Right lobe of liver (tissue), 6 donors: ENCODE measurements at regions not wholly inside any gene's neighbourhood (a gene's known extent, or its start where the extent isn't known, plus 50 kb on each side); places are given as distances from the start of the nearest gene placed in this dataset.

Source experiments
- ATAC-seq, 4 donors: fragments of 200-7000 bp; cut with Tn5 transposase; one replicate each; pipeline ENCODE4 v1.9.1; 2020; ENCODE audit warnings: mild to moderate bottlenecking in 4 of 4, moderate library complexity in 4 of 4
- DNase-seq, 3 donors: peaks; one replicate each; pipeline ENCODE4 v3.0.0-alpha.2; 2020
- H3K27ac ChIP-seq, 3 donors: fragments of 200-600 bp; one replicate each; pipeline ENCODE4 v1.8.0; 2022
- H3K27me3 ChIP-seq, 2 donors: fragments of 200-600 bp; one replicate each; pipeline ENCODE4 v1.8.0; 2022
- H3K36me3 ChIP-seq, 4 donors: fragments of 200-600 bp; sonication (generic) in 1 of 4; one replicate each; pipeline versions ENCODE4 v1.5.1 to v1.8.0; 2017 to 2022; ENCODE audit warnings: control low read depth in 1 of 4
- H3K4me1 ChIP-seq, 4 donors: fragments of 200-600 bp; sonication (generic) in 1 of 4; one replicate each; pipeline versions ENCODE4 v1.5.1 to v1.8.0; 2017 to 2022; ENCODE audit warnings: control low read depth in 1 of 4
- H3K4me3 ChIP-seq, 3 donors: fragments of 200-600 bp; one replicate each; pipeline ENCODE4 v1.8.0; 2022
- H3K9me3 ChIP-seq, 4 donors: fragments of 200-600 bp; sonication (generic) in 1 of 4; one replicate each; pipeline versions ENCODE4 v1.5.1 to v1.8.0; 2017 to 2022; ENCODE audit warnings: control low read depth in 1 of 4
- CTCF ChIP-seq, 4 donors: fragments of 200-600 bp in 3 of 4; fragments of 450-650 bp in 1 of 4; IDR thresholded peaks; one replicate each; pipeline versions ENCODE4 v1.5.1 to v1.8.0; 2016 to 2022; ENCODE audit warnings: antibody characterized with exemption in 4 of 4, mild to moderate bottlenecking in 2 of 4
- POLR2A ChIP-seq: fragments of 450-650 bp; IDR thresholded peaks from one replicate; pipeline ENCODE4 v1.6.1; 2017; ENCODE audit warnings: antibody characterized with exemption, mild to moderate bottlenecking
- WGBS: methylation state at CpG from one replicate; pipeline ENCODE4 v1.1.6; 2018; ENCODE audit warnings: low coverage, low lambda C conversion rate; ENCODE audit not compliant: insufficient coverage; ENCODE audit errors: missing lambda C conversion rate; 5-methylcytosine and 5-hydroxymethylcytosine counted together
- intact Hi-C, 2 donors: fragments of 100-400 bp; cut with DNase I; formaldehyde crosslinking; loops; one replicate each; pipeline versions ENCODE4 v1.11.2 to v1.14.1; 2022
- donor health status: DM: no; HTN: yes; CAD: no.
- donor health status: DM: no; HTN: no; CAD: no.
- donor health status: DM: no; HTN: no; CAD: no.
- donor health status: DM: no; HTN: yes; CAD: no.
- donor health status: DM: no; HTN: yes; CAD: no.

GRCh38 chr13:83515268-83516015 is 366.8 kb downstream of the SLITRK1 start:
- no peaks in the 10 kb centered on the region for H3K4me1 ChIP-seq
- no peak overlapping the region for H3K4me3 ChIP-seq
- no peak for ATAC-seq
- intact Hi-C loops, result no loop called here
- H3K27me3 ChIP-seq, result no peaks in the 10 kb centered on the region
- no peak overlapping the region for H3K27ac ChIP-seq
- H3K9me3 ChIP-seq, result no peaks in the 10 kb centered on the region
- 100% methylated on average over 1 of the region's 1 CpG for WGBS
- DNase-seq, result no peak
- TF ChIP-seq CTCF (IDR thresholded peaks at IDR 0.05) (no peak), POLR2A (no peak)
- H3K36me3 ChIP-seq, result no peaks in the 10 kb centered on the region

- Histone ChIP-seq H3K27ac (no peak overlapping the region), H3K4me1 (no peaks in the 10 kb centered on the region), H3K36me3 (no peaks in the 10 kb centered on the region), H3K4me3 (no peak overlapping the region), H3K9me3 (no peaks in the 10 kb centered on the region), H3K27me3 (no peaks in the 10 kb centered on the region)
- DNase-seq (no peak), ATAC-seq (no peak)
- intact Hi-C loops, result no loop called here
- TF ChIP-seq POLR2A, result no peak
- WGBS, result 18% methylated on average over 1 of the region's 1 CpG
Measured at GRCh38 chr13:83508771-83509301, 373.4 kb downstream of the SLITRK1 start.

- TF ChIP-seq POLR2A, result no peak
- no peak for TF ChIP-seq CTCF (IDR thresholded peaks at IDR 0.05)
- Histone ChIP-seq H3K27me3 (no peaks in the 10 kb centered on the region), H3K4me3 (no peak overlapping the region), H3K36me3 (no peaks in the 10 kb centered on the region), H3K9me3 (no peaks in the 10 kb centered on the region), H3K4me1 (no peaks in the 10 kb centered on the region), H3K27ac (no peak overlapping the region)
- intact Hi-C loops, result no loop called here
- ATAC-seq (no peak), DNase-seq (no peak)
- 0% methylated on average over 1 of the region's 1 CpG for WGBS
Measured at GRCh38 chr13:83503424-83503823, 378.9 kb downstream of the SLITRK1 start.

- Histone ChIP-seq H3K36me3 (no peaks in the 10 kb centered on the region), H3K4me1 (no peaks in the 10 kb centered on the region), H3K9me3 (no peaks in the 10 kb centered on the region), H3K4me3 (no peak overlapping the region), H3K27ac (no peak overlapping the region), H3K27me3 (no peaks in the 10 kb centered on the region)
- no peak for TF ChIP-seq POLR2A
- no peak for TF ChIP-seq CTCF (IDR thresholded peaks at IDR 0.05)
- intact Hi-C loops, result no loop called here
- no peak for DNase-seq
- ATAC-seq, result no peak
Measured at GRCh38 chr13:83499286-83499685, 383.0 kb downstream of the SLITRK1 start.

GRCh38 chr13:83498481-83499190 is 383.6 kb downstream of the SLITRK1 start:
- TF ChIP-seq CTCF (IDR thresholded peaks at IDR 0.05) (no peak), POLR2A (no peak)
- H3K9me3 ChIP-seq, result no peaks in the 10 kb centered on the region
- H3K27ac ChIP-seq, result no peak overlapping the region
- H3K4me3 ChIP-seq, result no peak overlapping the region
- ATAC-seq, result no peak
- H3K27me3 ChIP-seq, result no peaks in the 10 kb centered on the region
- no peaks in the 10 kb centered on the region for H3K4me1 ChIP-seq
- intact Hi-C loops, result no loop called here
- no peak for DNase-seq
- H3K36me3 ChIP-seq, result no peaks in the 10 kb centered on the region
- 34% methylated on average over 2 of the region's 2 CpGs for WGBS
